ENCODE measurements at regions not wholly inside any gene's neighbourhood (a gene's known extent, or its start where the extent isn't known, plus 50 kb on each side); places are given as distances from the start of the nearest gene placed in this dataset.

GRCh38 chr2:221353201-221353600 lies 218.9 kb downstream of the EPHA4 start:
- TF ChIP-seq CTCF (conservative IDR thresholded peaks at IDR 0.05; ENCODE audit: low read depth, low read length), result no peak
- TF ChIP-seq EZH2 (IDR thresholded peaks at IDR 0.05; ENCODE audit: low read length, unreplicated experiment), result no peak
- TF ChIP-seq EZH2phosphoT487 (IDR thresholded peaks at IDR 0.05; ENCODE audit: borderline replicate concordance, low read length), result no peak
